Activated T-cell treated with anti-CD3 and anti-CD28 coated beads, Interleukin-2, amount 50 U/mL, for 4 hours (primary cell): ENCODE measurements at regions not wholly inside any gene's neighbourhood (a gene's known extent, or its start where the extent isn't known, plus 50 kb on each side); places are given as distances from the start of the nearest gene placed in this dataset.
"Not testable (repeated sequence)": the region's sequence is repeated elsewhere in the genome, so short reads cannot be mapped to it uniquely, and the experiment has no call there.

Experiments used
- ATAC-seq, 2 donors: fragments of 200-7000 bp; cut with Tn5 transposase; one replicate each; pipeline ENCODE4 v1.10.0; 2021
- DNase-seq: peaks from one replicate; pipeline ENCODE4 v3.0.0-alpha.2; 2020
- H3K27me3 Mint-ChIP-seq: one replicate; pipeline ENCODE4 v1.8.0; 2021; ENCODE audit warnings: low read depth, mixed read lengths
- H3K36me3 Mint-ChIP-seq: one replicate; pipeline ENCODE4 v1.8.0; 2022; ENCODE audit warnings: mixed read lengths; ENCODE audit not compliant: insufficient read depth
- H3K4me1 Mint-ChIP-seq: one replicate; pipeline ENCODE4 v1.8.0; 2021; ENCODE audit warnings: low read depth, mixed read lengths
- H3K4me3 Mint-ChIP-seq: one replicate; pipeline ENCODE4 v1.8.0; 2021; ENCODE audit warnings: mild to moderate bottlenecking, moderate library complexity, mixed read lengths
- H3K9me3 Mint-ChIP-seq: one replicate; pipeline ENCODE4 v1.8.0; 2021; ENCODE audit warnings: mixed read lengths

GRCh38 chr1:60541831-60542532 is 468.4 kb upstream of the C1orf87 start:
- no peak for DNase-seq
- Mint-ChIP-seq H3K27me3 (no peaks in the 10 kb centered on the region), H3K4me1 (no peaks in the 10 kb centered on the region), H3K9me3 (peaks cover 5% of the 10 kb centered on the region), H3K36me3 (no peaks in the 10 kb centered on the region), H3K4me3 (no peak overlapping the region)
- no peak for ATAC-seq

DNA sequence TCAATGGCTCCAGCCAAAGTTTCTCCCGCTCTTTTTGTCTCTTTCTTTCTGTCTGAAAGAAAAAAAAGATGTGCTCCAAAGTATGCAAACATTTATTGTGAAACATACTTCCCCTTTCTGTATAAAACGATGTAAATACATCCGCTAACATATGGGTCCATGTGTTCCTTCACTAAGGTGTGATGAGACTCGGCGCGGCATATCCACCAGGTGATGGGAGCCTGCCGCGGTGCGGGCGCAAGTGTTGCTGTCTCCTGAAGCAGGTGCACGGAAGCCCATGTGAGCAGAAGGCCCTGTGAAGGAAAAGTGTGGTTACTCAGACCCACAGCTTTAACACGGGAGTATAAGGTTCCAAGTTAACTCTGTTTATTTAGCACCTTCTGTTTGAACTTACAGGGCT is 466.6 kb upstream of the C1orf87 start:
- Mint-ChIP-seq H3K4me1 (no peaks in the 10 kb centered on the region), H3K36me3 (no peaks in the 10 kb centered on the region)

GRCh38 chr1:60535713-60536112 is 462.1 kb upstream of the C1orf87 start:
- H3K36me3 Mint-ChIP-seq = no peaks in the 10 kb centered on the region
- H3K27me3 Mint-ChIP-seq = peaks cover 7% of the 10 kb centered on the region
- H3K4me1 Mint-ChIP-seq = no peaks in the 10 kb centered on the region
- peaks cover 5% of the 10 kb centered on the region for H3K9me3 Mint-ChIP-seq
- ATAC-seq (no peak), DNase-seq (no peak)
- no peak overlapping the region for H3K4me3 Mint-ChIP-seq

More for the DNA sequence above, 466.6 kb upstream of the C1orf87 start:
- Mint-ChIP-seq H3K27me3 (no peaks in the 10 kb centered on the region), H3K4me3 (no peak overlapping the region), H3K9me3 (peaks cover 5% of the 10 kb centered on the region)
- no peak for ATAC-seq
- no peak for DNase-seq

- ATAC-seq = no peak
- Mint-ChIP-seq H3K4me1 (no peaks in the 10 kb centered on the region), H3K27me3 (peaks cover 6% of the 10 kb centered on the region)
These were observed 454.0 kb upstream of the C1orf87 start for GRCh38 chr1:60527567-60527966.

GRCh38 chr1:60516996-60517395 is 443.4 kb upstream of the C1orf87 start:
- no peak for DNase-seq
- H3K4me1 Mint-ChIP-seq = no peaks in the 10 kb centered on the region
- H3K36me3 Mint-ChIP-seq = no peaks in the 10 kb centered on the region
- H3K9me3 Mint-ChIP-seq = peaks cover 3% of the 10 kb centered on the region
- H3K4me3 Mint-ChIP-seq = no peak overlapping the region
- no peaks in the 10 kb centered on the region for H3K27me3 Mint-ChIP-seq
- no peak for ATAC-seq

More at GRCh38 chr1:60527567-60527966, 454.0 kb upstream of the C1orf87 start:
- Mint-ChIP-seq H3K4me3 (no peak overlapping the region), H3K36me3 (no peaks in the 10 kb centered on the region), H3K9me3 (no peaks in the 10 kb centered on the region)
- no peak for DNase-seq

- no peaks in the 10 kb centered on the region for H3K36me3 Mint-ChIP-seq
- H3K4me1 Mint-ChIP-seq = no peaks in the 10 kb centered on the region
- no peaks in the 10 kb centered on the region for H3K27me3 Mint-ChIP-seq
- H3K4me3 Mint-ChIP-seq = no peak overlapping the region
- DNase-seq = no peak
- H3K9me3 Mint-ChIP-seq = no peaks in the 10 kb centered on the region
- ATAC-seq = no peak
These were observed 436.6 kb upstream of the C1orf87 start for GRCh38 chr1:60510162-60510561.

- Mint-ChIP-seq H3K27me3 (no peaks in the 10 kb centered on the region), H3K4me3 (no peak overlapping the region), H3K4me1 (no peaks in the 10 kb centered on the region), H3K36me3 (no peaks in the 10 kb centered on the region), H3K9me3 (no peaks in the 10 kb centered on the region)
- no peak for DNase-seq
- no peak for ATAC-seq
These were observed 430.8 kb upstream of the C1orf87 start for GRCh38 chr1:60504206-60504840.

DNA sequence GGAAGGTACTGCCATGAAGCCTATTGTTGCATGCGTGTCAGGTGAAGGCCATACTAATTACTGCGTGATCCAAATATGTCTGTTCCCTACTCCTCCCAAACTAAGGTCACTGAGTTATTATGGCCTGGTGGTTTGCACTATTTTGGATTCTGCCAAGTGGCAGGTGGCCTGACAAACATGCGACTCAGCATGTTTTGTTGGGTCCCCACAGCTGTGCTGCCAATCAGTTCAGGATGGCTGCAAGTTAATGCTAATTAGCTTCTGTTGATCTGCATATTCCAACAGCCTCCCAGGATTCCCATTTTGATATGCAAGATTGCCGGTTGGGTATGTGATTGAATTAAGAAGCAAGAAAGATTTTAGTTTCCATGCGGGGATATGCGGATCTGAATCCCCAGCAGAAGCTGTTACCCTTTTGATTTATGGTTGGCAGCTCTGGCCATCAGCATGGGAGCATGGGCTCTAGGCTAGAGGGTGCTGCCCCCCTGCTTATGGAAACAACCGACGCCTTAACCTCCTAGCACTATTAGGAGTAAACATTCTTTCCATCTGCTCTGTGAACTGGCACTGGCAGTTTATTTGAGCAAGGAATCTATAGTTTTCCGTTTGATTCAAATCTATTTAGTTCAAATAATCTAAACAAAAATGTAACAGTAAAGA is 429.8 kb upstream of the C1orf87 start:
- Mint-ChIP-seq H3K4me1 (no peaks in the 10 kb centered on the region), H3K4me3 (no peak overlapping the region), H3K9me3 (peaks cover 9% of the 10 kb centered on the region), H3K36me3 (no peaks in the 10 kb centered on the region), H3K27me3 (no peaks in the 10 kb centered on the region)
- no peak for DNase-seq
- ATAC-seq = no peak

DNA sequence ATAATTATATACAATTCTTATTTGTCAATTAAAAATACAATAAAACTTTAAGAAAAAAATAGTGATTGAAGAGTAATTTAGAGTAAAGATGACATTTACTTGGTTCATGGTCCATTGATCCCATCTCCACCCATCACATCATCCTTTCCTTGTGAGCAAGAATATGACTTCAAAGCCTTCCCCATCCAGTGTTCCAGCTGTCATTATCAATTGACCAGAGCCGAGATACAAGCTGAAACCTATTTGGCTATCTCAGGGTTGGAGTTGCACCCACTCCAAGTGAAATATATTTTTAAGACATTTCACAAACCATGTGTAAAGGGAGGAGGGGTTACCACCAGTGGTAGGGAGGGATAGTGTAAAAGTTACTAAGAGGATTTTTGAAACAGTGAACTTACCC is 428.9 kb upstream of the C1orf87 start:
- no peak for DNase-seq
- no peak for ATAC-seq
- Mint-ChIP-seq H3K4me3 (no peak overlapping the region), H3K9me3 (peaks cover 13% of the 10 kb centered on the region), H3K4me1 (no peaks in the 10 kb centered on the region), H3K36me3 (no peaks in the 10 kb centered on the region), H3K27me3 (no peaks in the 10 kb centered on the region)

GRCh38 chr1:60489916-60490480 is 416.4 kb upstream of the C1orf87 start:
- H3K4me3 Mint-ChIP-seq, ATAC-seq, DNase-seq, H3K4me1 Mint-ChIP-seq, H3K27me3 Mint-ChIP-seq, H3K36me3 Mint-ChIP-seq, H3K9me3 Mint-ChIP-seq: not testable (repeated sequence)

- DNase-seq (no peak), ATAC-seq (no peak)
- H3K36me3 Mint-ChIP-seq = no peaks in the 10 kb centered on the region
- H3K27me3 Mint-ChIP-seq = no peaks in the 10 kb centered on the region
- no peaks in the 10 kb centered on the region for H3K4me1 Mint-ChIP-seq
- no peak overlapping the region for H3K4me3 Mint-ChIP-seq
- H3K9me3 Mint-ChIP-seq = peaks cover 3% of the 10 kb centered on the region
These were observed 415.3 kb upstream of the C1orf87 start for GRCh38 chr1:60488847-60489246.

DNA sequence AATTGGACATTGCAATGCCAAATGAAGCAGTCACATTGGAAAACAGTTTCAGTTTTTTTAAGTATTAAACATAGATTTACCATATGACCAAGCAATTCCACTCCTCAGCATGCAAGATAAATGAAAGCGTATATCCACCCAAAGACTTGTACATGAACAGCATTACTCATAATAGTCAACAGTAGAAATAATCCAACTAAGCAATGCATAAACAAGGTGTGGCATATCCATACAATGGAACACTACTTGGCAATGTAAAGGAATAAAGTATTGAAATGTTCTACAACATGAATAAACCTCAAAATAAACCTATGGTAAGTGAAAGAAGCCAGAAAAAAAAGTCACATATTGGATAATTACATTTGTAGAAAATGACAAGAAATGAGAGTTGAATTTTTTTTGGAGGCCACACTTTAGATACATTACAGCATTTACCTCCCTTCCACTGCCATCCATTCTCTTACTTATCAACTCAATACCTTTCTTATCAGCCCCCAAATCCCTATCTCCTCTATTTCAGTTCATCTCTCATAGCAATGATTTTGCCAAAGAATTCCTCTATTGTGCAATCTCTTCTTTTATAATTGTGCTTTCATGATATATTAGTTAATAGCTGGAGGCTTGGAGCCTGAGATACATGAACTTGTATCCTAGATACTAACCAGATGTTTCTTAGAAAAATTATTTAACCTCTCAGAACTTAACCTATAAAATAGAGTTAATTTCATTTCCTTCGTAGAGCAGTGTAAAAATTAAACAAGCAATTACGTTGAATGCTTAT is 414.2 kb upstream of the C1orf87 start:
- H3K4me3 Mint-ChIP-seq = no peak overlapping the region
- no peak for DNase-seq
- no peaks in the 10 kb centered on the region for H3K36me3 Mint-ChIP-seq
- H3K9me3 Mint-ChIP-seq = peaks cover 3% of the 10 kb centered on the region
- no peak for ATAC-seq
- no peaks in the 10 kb centered on the region for H3K27me3 Mint-ChIP-seq
- H3K4me1 Mint-ChIP-seq = no peaks in the 10 kb centered on the region

- ATAC-seq = no peak
- DNase-seq = no peak
- no peaks in the 10 kb centered on the region for H3K27me3 Mint-ChIP-seq
- H3K9me3 Mint-ChIP-seq = peaks cover 3% of the 10 kb centered on the region
- H3K4me3 Mint-ChIP-seq = no peak overlapping the region
- no peaks in the 10 kb centered on the region for H3K36me3 Mint-ChIP-seq
- no peaks in the 10 kb centered on the region for H3K4me1 Mint-ChIP-seq
These were observed 409.9 kb upstream of the C1orf87 start for GRCh38 chr1:60483509-60483908.

DNA sequence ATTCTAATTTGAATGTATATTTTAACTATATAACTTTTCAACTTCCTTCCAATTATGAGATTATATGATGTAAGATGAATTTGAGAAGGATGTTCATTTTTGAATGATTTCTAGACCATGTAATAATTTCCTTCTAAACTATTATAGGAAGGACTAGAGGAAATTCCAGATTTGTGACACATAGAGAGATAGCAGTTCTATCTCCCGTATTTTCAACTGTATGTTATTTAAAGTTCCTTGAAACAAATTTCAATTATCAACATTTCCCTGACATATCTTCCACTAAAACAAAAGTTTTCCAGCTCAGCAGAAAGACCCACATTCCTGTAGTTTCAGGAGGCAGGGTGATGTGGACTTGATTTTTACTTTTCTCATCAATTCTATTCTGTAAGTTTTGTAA is 396.7 kb upstream of the C1orf87 start:
- DNase-seq (no peak), ATAC-seq (no peak)
- no peaks in the 10 kb centered on the region for H3K36me3 Mint-ChIP-seq
- H3K27me3 Mint-ChIP-seq = no peaks in the 10 kb centered on the region
- no peaks in the 10 kb centered on the region for H3K9me3 Mint-ChIP-seq
- no peak overlapping the region for H3K4me3 Mint-ChIP-seq
- H3K4me1 Mint-ChIP-seq = no peaks in the 10 kb centered on the region
